ENCODE measurements at regions not wholly inside any gene's neighbourhood (a gene's known extent, or its start where the extent isn't known, plus 50 kb on each side); places are given as distances from the start of the nearest gene placed in this dataset.
"Not testable (repeated sequence)": the region's sequence is repeated elsewhere in the genome, so short reads cannot be mapped to it uniquely, and the experiment has no call there.

DNA sequence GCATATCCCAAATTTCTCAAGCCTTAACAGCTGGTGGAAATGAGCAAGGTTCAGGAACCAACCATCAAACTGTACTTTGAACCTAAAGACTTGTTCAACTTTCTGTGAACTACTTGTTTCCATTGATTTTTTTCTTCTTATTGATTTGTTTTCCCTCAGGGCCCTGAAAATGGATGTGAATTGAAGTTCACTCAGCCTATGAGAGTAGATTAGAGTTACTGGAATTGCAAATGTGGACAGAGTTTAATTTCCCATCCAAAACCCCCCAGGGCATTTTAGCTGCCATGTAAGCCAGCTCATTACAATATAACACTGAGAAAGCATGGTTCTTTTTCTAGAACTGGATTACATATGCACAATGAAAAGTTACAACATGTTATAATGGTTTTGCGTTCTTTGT is 1105.7 kb downstream of the REEP3 start:
- in situ Hi-C loops (cut with HindIII; ENCODE audit: low sequenced_read_pairs) = no loop called here

GRCh38 chr10:64630534-64630933 is 1109.3 kb downstream of the REEP3 start:
- in situ Hi-C loops (cut with HindIII; ENCODE audit: low sequenced_read_pairs) = no loop called here

- in situ Hi-C loops (cut with HindIII; ENCODE audit: low sequenced_read_pairs) = no loop called here
Measured at GRCh38 chr10:64635906-64636305, 1114.7 kb downstream of the REEP3 start.

DNA sequence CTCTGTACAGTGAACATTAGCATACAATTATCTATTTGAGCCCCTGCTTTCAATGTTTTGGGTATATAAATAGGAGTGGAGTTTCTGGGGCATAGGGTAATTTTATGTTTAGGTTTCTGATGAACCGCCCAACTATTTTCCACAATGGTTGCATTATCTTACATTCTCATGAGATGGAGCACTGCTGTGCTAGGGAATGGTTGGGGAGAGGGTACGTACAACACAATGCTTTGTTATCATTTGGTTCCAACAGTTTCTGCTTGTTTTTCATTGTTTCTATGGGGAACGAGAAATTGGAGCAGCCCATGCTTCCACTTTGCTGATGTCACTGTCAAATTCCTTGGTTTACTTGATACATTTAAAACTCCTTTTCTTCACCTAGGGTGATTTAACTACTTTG is 1115.3 kb downstream of the REEP3 start:
- in situ Hi-C loops (cut with HindIII; ENCODE audit: low sequenced_read_pairs) = no loop called here

DNA sequence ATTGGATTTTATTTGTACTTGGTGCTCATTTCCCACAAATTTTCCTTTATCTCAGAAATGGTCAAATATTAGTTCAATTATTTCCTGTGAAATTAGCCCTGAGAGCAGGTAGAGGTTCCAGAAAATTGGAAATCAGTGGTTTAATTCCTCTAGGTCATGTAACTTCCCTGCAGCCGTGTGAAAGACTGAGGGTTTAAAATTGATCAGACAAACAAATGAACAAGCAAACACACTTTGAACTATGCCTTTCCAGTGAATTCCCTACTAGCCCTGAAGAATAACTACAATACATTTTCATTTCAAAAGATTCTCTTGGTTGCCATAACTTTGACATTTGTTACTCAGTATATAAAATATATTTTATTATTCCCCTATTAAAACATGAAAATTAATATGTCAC is 1116.7 kb downstream of the REEP3 start:
- in situ Hi-C loops (cut with HindIII; ENCODE audit: low sequenced_read_pairs) = no loop called here

- in situ Hi-C loops (cut with HindIII; ENCODE audit: low sequenced_read_pairs) = no loop called here
Measured at GRCh38 chr10:64648915-64649314, 1127.7 kb downstream of the REEP3 start.

DNA sequence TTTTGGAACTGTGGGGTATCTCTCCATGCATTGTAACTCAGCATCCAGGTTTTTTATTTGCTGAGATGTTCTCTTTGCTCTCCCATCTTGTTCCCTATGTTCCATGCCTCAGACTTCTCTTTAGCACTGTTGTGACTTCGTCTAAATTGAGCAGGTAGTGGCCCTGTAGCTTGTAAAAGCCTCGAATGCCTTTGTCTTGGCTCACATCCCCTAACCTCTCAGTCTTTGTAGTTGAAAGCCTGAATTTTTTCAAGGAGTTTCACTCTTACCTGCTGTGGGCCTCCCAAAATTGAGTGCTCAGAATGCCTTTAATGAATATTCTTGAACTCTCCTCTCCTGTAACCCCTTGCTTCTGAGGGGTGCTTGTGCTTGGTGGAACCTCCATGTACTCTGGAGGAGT is 1137.3 kb downstream of the REEP3 start:
- in situ Hi-C loops (cut with HindIII; ENCODE audit: low sequenced_read_pairs) = no loop called here

DNA sequence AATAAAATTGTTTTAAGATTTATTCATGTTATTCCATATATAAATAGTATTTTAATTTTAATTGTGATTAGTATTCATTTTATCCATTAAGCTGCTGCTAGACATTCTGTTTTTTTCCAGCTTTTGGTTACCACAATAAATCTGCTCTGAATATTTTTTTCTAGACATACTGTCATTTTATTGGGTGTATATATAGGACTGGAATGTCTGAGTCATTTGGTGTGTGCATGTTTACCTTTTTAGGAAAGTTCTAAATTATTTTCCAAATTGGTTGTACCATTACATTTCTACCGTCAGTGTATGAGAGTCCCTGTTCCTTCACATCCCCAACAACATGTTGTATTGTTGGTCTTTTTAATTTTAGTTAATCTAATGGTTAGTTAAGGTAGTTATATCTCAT is 1138.1 kb downstream of the REEP3 start:
- in situ Hi-C loops (cut with HindIII; ENCODE audit: low sequenced_read_pairs) = no loop called here

DNA sequence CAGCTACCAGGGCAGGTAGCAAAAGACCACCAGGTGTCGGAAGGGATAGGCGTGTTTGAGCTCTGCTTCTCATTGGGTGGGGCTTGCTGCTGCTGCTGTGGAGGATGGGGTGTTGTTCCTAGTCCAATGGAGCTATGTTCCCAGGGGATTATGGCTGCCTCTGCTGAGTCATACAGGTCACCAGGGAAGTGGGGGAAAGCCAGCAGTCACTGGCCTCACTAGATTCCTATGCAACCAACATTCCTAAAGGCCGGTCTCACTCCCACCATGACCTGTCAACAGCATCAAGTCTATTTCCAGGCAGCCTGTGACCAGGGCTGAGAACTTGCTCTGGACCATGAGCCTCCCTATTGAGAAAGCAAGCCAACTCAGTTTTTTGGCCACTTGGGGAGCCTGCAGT is 1160.8 kb downstream of the REEP3 start:
- in situ Hi-C loops (cut with HindIII; ENCODE audit: low sequenced_read_pairs) = no loop called here

- in situ Hi-C loops (cut with HindIII; ENCODE audit: low sequenced_read_pairs) = no loop called here
Measured at GRCh38 chr10:64690194-64690593, 1169.0 kb downstream of the REEP3 start.

DNA sequence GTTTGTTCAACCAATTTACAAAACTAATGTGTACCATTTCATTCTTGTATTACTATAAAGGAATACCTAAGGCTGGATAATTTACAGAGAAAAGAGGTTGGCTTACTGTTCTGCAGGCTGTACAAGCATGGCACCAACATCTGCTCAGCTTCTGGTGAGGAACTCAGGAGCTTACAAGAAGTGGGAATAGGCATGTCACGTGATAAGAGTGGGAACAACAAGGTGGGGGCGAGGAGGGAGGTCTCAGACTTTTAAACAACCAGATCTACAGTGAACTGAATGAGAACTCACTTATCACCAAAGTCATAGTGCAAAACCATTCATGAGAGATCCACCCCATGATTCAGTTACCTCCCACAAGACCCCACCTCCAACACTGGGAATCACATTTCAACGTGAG is 1178.0 kb downstream of the REEP3 start:
- in situ Hi-C loops (cut with HindIII; ENCODE audit: low sequenced_read_pairs) = no loop called here

DNA sequence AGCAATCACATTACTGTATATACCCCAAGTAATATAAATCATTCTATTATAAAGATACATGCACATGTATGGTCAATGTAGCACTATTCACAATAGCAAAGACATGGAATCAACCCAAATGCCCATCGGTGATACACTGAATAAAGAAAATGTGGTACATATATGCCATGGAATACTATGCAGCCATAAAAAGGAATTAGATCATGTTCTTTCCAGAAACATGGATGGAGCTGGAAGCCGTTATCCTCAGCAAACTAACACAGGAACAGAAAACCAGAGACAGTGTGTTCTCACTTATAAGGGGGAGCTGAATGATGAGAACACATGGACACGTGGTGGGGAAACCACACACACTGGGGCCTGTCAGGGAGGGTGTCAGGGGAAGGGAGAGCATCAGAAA is 1180.9 kb downstream of the REEP3 start:
- in situ Hi-C loops (cut with HindIII; ENCODE audit: low sequenced_read_pairs) = not testable (repeated sequence)

DNA sequence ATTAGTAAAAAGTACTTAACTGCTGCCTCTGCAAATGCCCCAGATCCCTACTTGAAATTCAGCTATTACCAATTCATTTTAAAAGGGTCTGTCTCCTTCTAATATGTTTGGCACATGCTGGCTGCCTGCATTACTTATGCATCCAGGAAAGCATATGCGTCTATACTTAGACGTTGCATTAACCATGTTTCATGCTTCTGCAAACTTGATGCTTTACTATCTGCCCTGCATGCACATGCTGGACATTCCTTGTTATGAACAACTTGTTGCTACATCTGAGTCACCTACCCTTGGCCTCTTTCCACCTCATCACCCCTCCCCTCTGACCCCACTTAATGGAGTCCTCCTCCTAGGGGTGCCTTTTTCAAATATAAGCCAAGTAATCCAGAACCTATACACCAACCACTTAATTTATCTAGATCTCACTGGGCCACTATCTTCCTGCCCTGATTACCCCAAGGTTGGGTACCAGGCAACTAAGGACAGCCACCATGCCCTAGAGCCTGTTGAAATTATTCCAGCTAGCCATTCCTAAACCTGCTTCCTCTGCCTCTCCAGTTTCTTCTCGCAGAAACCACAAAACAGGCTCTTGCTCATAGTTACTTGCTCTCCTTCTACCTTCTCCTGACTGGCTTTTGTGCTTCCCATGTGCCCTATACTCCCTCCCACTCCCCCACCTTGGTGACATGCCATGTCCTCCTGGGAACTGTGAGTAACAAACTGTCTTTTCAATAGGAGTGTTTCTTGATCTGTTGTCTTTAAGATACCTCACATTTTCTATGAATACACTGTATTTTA is 1187.9 kb downstream of the REEP3 start:
- in situ Hi-C loops (cut with HindIII; ENCODE audit: low sequenced_read_pairs) = no loop called here

DNA sequence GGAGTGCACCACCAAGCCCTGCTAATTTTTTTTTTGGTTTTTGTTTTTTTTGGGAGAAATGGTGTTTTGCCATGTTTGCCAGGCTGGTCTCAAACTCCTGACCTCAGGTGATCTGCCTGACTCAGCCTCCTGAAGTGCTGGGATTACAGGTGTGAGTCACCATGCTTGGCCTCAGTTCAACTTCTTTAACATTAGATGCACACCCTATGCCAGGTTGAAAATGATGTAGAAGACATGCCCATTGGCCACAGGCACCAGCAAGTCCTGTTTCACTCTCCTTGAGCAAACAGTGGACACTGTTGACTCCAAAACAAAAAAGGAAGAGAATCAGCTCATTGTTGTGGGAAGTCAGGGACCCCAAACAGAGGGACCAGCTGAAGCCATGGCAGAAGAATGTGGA is 1205.3 kb downstream of the REEP3 start:
- in situ Hi-C loops (cut with HindIII; ENCODE audit: low sequenced_read_pairs) = no loop called here

DNA sequence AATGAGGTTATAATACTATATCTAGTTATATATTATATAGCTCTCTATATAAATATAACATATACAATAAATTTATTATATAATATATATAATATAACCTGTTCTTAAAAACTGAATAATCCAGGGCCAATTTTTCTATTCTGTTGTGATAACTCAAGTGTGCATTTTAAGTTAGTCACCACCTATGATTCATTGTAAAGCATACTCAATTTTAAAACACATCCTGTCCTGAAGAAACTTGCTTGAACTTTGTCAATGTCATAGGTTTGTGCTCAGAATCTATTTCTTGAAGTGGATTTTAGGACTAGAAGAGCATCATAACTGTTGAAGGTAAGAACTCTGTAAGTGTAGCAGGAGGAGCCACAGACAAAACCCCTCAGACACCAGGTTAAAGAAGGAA is 1209.8 kb downstream of the REEP3 start:
- in situ Hi-C loops (cut with HindIII; ENCODE audit: low sequenced_read_pairs) = no loop called here

DNA sequence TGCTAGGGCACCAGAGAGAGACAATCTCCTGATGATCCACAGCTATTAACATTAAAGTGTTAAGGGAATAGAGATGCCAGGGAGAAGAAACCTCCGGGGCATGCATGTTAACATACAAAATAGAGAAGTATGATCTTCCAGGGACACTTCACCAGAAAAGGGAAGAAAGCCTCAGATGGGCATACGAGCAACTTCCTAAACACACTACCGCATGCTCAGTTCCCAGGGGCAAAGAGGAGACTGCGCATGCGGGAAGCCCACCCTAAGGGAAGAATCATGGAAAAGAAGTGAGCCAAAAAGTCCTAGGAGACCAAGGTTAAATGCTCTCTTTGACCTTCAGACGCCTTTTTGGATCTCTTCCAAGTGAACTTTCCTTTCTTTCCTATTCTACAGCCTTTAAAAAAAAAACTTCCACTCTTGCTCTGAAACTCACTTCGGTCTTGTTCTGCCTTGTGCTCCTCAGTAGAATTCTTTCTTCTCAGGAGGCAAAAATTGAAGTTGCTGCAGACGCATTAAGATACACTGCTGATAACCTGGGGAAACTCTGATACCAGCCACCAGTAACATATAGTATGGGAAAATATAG is 1211.3 kb downstream of the REEP3 start:
- in situ Hi-C loops (cut with HindIII; ENCODE audit: low sequenced_read_pairs) = no loop called here

- in situ Hi-C loops (cut with HindIII; ENCODE audit: low sequenced_read_pairs) = no loop called here
Measured at GRCh38 chr10:64733980-64734379, 1212.8 kb downstream of the REEP3 start.

DNA sequence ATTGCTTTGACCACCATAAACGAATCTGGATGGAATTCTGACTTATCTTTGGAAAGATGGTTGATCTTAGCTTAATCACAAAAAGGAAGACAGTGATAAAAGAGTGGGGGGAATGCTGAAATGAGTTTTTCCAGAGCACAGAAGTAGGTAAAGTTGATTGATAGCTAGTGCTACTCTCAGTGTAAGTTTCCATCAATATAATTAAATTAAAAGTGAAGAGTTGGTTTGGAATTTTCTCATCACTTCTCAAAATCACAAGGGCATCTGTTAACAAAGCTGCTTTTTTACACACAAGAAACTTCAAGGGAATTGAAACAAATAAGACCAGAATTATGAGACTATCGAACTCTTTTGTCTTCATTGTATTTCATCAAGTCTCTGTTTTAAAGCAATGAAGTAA is 1217.3 kb downstream of the REEP3 start:
- in situ Hi-C loops (cut with HindIII; ENCODE audit: low sequenced_read_pairs) = no loop called here

DNA sequence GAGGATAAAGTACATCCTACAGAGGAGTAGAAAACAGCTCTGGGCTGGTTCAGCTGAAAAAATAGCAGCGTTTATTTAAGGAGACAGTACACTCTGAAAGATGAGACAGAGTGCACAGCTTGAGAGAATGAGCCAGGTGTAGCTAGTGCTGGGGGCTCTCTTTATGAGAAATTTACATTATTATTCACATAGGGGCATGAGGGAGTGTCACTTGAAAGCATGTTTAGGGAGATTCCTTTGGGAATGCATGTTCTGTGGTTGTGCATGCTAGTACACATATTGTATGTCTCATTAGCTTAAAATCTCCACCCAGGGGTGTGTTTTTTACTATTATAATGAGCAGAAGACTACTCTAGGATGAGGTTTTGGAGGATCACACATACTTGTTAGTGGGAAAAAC is 1224.4 kb downstream of the REEP3 start:
- in situ Hi-C loops (cut with HindIII; ENCODE audit: low sequenced_read_pairs) = no loop called here

DNA sequence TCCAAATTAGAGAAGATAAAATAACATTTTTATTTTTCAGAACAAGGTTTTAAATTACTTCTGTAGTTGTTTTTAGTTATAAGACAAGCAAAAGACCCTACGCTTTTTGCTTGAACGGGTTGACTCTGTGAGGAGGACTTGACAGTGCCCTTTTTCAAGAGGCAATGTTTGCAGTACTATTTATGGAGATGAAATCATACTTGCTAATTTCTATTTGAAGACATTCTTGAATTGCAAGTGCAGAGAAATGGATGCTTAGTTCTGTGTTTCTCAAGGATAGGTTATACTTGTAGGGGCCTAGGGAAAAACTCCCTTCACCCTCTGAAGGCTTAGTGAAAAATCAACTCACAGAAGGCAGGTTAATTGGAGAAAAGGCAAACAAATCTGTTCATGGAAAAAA is 1229.5 kb downstream of the REEP3 start:
- in situ Hi-C loops (cut with HindIII; ENCODE audit: low sequenced_read_pairs) = no loop called here

DNA sequence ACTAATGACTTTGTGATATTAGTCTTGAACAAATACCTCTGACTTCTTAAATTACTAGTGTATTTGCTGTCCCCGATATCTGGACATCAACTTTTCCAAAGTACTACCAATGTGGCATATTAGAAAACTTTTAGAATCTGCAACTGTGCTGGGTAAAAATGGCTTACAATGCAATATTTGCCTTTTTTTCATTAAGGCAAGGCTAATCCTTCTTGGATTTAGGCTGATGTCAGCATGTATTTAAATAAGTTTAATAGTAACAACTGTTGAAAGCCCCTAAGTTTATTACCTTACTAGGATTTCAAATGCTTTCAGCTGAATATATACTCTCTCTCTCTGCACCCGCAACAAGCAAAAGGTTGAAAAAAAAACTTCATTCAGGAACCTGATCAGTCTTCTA is 1232.3 kb downstream of the REEP3 start:
- in situ Hi-C loops (cut with HindIII; ENCODE audit: low sequenced_read_pairs) = no loop called here

DNA sequence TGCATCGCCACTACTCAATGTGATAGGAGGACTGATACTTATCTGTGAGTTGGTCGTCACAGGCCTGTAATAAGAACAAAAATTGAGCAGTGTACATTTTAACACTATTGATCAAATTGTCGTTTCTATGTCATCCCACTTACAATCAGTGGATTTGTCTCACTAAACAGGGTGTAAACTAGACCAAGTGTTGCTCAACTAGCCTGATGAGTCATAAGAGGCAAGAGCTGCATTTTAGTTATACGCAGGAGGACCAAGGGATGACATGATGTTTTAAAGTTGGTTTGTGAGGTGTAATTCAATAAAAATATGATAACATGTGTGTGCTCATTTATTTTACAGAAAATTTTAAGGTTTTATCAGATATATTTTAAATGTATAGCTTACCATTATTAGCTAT is 1239.2 kb downstream of the REEP3 start:
- in situ Hi-C loops (cut with HindIII; ENCODE audit: low sequenced_read_pairs) = no loop called here

GRCh38 chr10:64762861-64763260 is 1241.7 kb downstream of the REEP3 start:
- in situ Hi-C loops (cut with HindIII; ENCODE audit: low sequenced_read_pairs) = no loop called here
